ENCODE measurements at regions not wholly inside any gene's neighbourhood (a gene's known extent, or its start where the extent isn't known, plus 50 kb on each side); places are given as distances from the start of the nearest gene placed in this dataset.

DNA sequence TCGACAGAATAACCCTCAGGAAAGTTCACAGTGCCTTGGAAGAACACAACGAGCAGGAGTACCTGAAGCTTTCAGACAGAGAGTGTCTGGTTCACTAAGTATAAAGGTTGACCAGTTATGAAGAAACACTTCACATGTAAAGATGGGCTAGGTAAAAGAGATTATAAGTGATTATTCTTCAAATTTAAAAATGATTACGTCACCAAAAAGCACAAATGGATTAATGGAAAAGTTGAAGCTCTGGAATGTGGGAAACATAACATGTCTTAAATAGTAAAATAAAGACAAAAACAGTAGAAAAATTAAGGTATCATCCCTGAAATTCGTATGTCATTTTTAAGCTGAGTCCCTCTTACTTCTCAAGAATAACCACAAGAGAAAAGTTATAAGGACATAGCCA lies 643.9 kb upstream of the KLF12 start:
- no peak for TF ChIP-seq POLR2A (IDR thresholded peaks at IDR 0.05)
- TF ChIP-seq, protein P1, sequence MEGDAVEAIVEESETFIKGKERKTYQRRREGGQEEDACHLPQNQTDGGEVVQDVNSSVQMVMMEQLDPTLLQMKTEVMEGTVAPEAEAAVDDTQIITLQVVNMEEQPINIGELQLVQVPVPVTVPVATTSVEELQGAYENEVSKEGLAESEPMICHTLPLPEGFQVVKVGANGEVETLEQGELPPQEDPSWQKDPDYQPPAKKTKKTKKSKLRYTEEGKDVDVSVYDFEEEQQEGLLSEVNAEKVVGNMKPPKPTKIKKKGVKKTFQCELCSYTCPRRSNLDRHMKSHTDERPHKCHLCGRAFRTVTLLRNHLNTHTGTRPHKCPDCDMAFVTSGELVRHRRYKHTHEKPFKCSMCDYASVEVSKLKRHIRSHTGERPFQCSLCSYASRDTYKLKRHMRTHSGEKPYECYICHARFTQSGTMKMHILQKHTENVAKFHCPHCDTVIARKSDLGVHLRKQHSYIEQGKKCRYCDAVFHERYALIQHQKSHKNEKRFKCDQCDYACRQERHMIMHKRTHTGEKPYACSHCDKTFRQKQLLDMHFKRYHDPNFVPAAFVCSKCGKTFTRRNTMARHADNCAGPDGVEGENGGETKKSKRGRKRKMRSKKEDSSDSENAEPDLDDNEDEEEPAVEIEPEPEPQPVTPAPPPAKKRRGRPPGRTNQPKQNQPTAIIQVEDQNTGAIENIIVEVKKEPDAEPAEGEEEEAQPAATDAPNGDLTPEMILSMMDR (IDR thresholded peaks at IDR 0.05 in 4 of 5, conservative IDR thresholded peaks at IDR 0.05 in 1 of 5), result no peak

Measured in gastrocnemius medialis (tissue), 4 donors.